ENCODE measurements at regions not wholly inside any gene's neighbourhood (a gene's known extent, or its start where the extent isn't known, plus 50 kb on each side); places are given as distances from the start of the nearest gene placed in this dataset.
"Not testable (repeated sequence)": the region's sequence is repeated elsewhere in the genome, so short reads cannot be mapped to it uniquely, and the experiment has no call there.

DNA sequence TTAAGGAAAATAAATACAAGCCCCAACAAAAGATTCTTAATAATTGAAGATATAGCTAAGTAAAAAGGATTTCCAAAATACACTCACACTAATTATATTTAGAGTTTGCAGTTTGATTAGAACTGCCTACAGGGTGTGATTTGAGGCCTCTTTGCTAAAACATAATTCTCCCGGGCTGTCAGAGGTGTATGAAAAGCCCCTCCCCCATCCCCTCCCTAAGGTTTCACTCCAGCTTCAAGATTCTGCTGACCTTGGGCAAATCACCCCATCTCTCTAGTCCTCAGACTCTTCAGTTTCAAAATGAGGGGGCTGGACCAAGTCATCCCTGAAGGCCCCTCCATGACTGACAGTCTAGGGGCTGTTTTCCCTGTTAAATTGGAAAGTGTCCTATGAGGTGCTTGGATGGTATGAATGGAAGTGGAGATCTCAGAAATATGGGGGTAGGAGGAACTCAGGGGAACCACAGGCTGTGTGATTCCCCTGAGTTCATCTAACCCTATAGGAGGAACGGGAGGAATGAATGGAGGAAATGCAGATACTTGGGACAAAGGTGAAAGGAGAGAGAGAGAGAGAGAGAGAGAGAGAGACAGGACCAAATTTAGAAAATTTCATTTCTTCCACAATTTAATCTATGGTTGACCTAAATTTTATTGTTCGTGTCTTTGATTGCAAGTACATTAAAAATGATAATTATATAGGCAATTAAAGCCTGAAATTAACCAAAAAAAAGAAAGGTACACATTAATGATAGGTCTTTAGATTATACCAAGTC is 107.5 kb downstream of the SPP2 start:
- no peak overlapping the region for H3K4me3 ChIP-seq (ENCODE audit: low read length)
- 66% methylated on average over 2 of the region's 3 CpGs for WGBS (ENCODE audit: insufficient coverage)
- intact Hi-C loops (cut with micrococcal nuclease): no loop called here
- H3K27me3 ChIP-seq (ENCODE audit: control insufficient read depth, insufficient read depth, low read length): no peaks in the 10 kb centered on the region
- H3K36me3 ChIP-seq (ENCODE audit: control insufficient read depth, insufficient read depth, low read length): no peaks in the 10 kb centered on the region
- Mint-ChIP-seq H3K4me1 (peaks cover 0 to 13% of the 10 kb centered on the region in 2 donors), H3K27me3 (ENCODE audit: low read depth in 2 of 2) (peaks cover 0 to 23% of the 10 kb centered on the region in 2 donors), H3K4me3 (no peak overlapping the region), H3K27ac (no peak overlapping the region), H3K9me3 (no peaks in the 10 kb centered on the region), H3K36me3 (no peaks in the 10 kb centered on the region)
- no peaks in the 10 kb centered on the region for H3K4me1 ChIP-seq (ENCODE audit: control insufficient read depth, insufficient read depth, low read length)
- DNase-seq: no peak
- TF ChIP-seq CTCF (IDR thresholded peaks at IDR 0.05): no peak
- H3K27ac ChIP-seq (ENCODE audit: low read length): no peak overlapping the region
- ATAC-seq: no peak
- H3K9me3 ChIP-seq (ENCODE audit: control insufficient read depth, insufficient read depth, low read length): no peaks in the 10 kb centered on the region

DNA sequence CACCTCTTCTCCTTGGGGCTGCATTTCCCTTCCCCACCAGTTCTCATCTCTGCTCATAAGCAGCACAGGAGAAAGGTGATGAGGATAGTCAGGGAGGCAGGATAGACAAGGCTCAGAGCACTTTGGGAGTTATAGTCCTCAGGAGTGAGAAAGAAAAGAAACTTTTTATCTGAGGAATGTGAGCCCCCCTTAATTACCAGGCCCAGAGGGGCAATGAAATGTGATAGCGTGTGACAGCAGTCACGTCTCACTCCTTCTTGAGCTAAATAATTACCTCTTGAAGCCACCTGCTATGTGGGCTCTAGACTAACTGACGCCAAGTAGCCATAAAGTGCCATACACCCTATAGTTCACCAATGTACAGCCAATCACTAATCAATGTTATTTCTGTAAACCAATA is 105.8 kb downstream of the SPP2 start:
- DNase-seq: no peak
- no peak for TF ChIP-seq CTCF (IDR thresholded peaks at IDR 0.05)
- Mint-ChIP-seq H3K9me3 (no peaks in the 10 kb centered on the region), H3K27ac (no peak overlapping the region), H3K4me3 (no peak overlapping the region), H3K4me1 (peaks cover 0 to 9% of the 10 kb centered on the region in 2 donors), H3K27me3 (ENCODE audit: low read depth in 2 of 2) (peaks cover 0 to 20% of the 10 kb centered on the region in 2 donors), H3K36me3 (no peaks in the 10 kb centered on the region)
- intact Hi-C loops (cut with micrococcal nuclease): no loop called here
- Histone ChIP-seq H3K4me3 (ENCODE audit: low read length) (no peak overlapping the region), H3K4me1 (ENCODE audit: control insufficient read depth, insufficient read depth, low read length) (no peaks in the 10 kb centered on the region), H3K27ac (ENCODE audit: low read length) (no peak overlapping the region), H3K9me3 (ENCODE audit: control insufficient read depth, insufficient read depth, low read length) (no peaks in the 10 kb centered on the region), H3K27me3 (ENCODE audit: control insufficient read depth, insufficient read depth, low read length) (no peaks in the 10 kb centered on the region), H3K36me3 (ENCODE audit: control insufficient read depth, insufficient read depth, low read length) (no peaks in the 10 kb centered on the region)
- no peak for ATAC-seq
- WGBS (ENCODE audit: insufficient coverage): 93% methylated on average over 3 of the region's 3 CpGs

- H3K4me1 ChIP-seq (ENCODE audit: control insufficient read depth, insufficient read depth, low read length); intact Hi-C loops (cut with micrococcal nuclease); DNase-seq; H3K27me3 ChIP-seq (ENCODE audit: control insufficient read depth, insufficient read depth, low read length); H3K36me3 Mint-ChIP-seq; H3K36me3 ChIP-seq (ENCODE audit: control insufficient read depth, insufficient read depth, low read length); H3K4me1 Mint-ChIP-seq; H3K9me3 Mint-ChIP-seq; H3K27ac ChIP-seq (ENCODE audit: low read length); H3K4me3 Mint-ChIP-seq; H3K9me3 ChIP-seq (ENCODE audit: control insufficient read depth, insufficient read depth, low read length); ATAC-seq; H3K27ac Mint-ChIP-seq; H3K4me3 ChIP-seq (ENCODE audit: low read length); H3K27me3 Mint-ChIP-seq (ENCODE audit: low read depth in 2 of 2): not testable (repeated sequence)
- WGBS (ENCODE audit: insufficient coverage): 98% methylated on average over 2 of the region's 2 CpGs
Measured at GRCh38 chr2:234152835-234153234, 102.3 kb downstream of the SPP2 start.

DNA sequence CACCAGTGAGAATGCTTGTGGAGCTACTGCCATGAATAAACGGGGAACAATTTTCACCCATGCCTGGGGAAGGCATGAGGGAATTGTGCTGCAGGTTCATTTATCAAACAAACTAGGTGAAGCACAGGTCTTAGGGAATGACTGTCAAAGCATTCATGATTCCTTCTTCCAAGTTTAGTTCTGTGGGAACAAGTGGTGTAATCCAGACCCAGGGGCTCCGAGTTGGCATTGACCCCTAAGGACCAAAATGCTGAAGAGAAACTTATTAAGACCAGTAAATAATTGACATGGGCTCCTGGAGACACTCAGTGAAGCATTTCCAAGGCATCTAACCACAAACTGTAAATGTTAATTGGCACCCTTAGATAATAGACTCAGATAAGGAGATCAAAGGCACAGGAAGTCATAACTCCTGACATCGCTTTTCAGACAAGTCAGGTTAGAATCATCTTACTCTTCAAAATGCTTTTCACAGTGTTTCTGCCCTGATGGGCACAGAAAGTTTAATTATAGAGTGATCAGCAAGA is 96.9 kb downstream of the SPP2 start:
- peak in 2 of 3 donors; percentile 22 to 45 for ATAC-seq
- H3K36me3 Mint-ChIP-seq: no peaks in the 10 kb centered on the region
- H3K9me3 Mint-ChIP-seq: no peaks in the 10 kb centered on the region
- H3K27me3 Mint-ChIP-seq (ENCODE audit: low read depth in 2 of 2): no peaks in the 10 kb centered on the region
- no peaks in the 10 kb centered on the region for H3K9me3 ChIP-seq (ENCODE audit: control insufficient read depth, insufficient read depth, low read length)
- 71% methylated on average over 3 of the region's 3 CpGs for WGBS (ENCODE audit: insufficient coverage)
- H3K4me1 Mint-ChIP-seq: peaks cover 15 to 28% of the 10 kb centered on the region in 2 donors
- no peak overlapping the region for H3K27ac ChIP-seq (ENCODE audit: low read length)
- peaks cover 22% of the 10 kb centered on the region for H3K4me1 ChIP-seq (ENCODE audit: control insufficient read depth, insufficient read depth, low read length)
- peak in 1 of 2 donors; percentile 76 for DNase-seq
- H3K27me3 ChIP-seq (ENCODE audit: control insufficient read depth, insufficient read depth, low read length): no peaks in the 10 kb centered on the region
- H3K4me3 ChIP-seq (ENCODE audit: low read length): no peak overlapping the region
- TF ChIP-seq CTCF (IDR thresholded peaks at IDR 0.05): no peak
- no peak overlapping the region for H3K27ac Mint-ChIP-seq
- intact Hi-C loops (cut with micrococcal nuclease): no loop called here
- H3K4me3 Mint-ChIP-seq: no peak overlapping the region
- H3K36me3 ChIP-seq (ENCODE audit: control insufficient read depth, insufficient read depth, low read length): no peaks in the 10 kb centered on the region

Data from natural killer cell (primary cell).